ENCODE measurements at regions not wholly inside any gene's neighbourhood (a gene's known extent, or its start where the extent isn't known, plus 50 kb on each side); places are given as distances from the start of the nearest gene placed in this dataset.

DNA sequence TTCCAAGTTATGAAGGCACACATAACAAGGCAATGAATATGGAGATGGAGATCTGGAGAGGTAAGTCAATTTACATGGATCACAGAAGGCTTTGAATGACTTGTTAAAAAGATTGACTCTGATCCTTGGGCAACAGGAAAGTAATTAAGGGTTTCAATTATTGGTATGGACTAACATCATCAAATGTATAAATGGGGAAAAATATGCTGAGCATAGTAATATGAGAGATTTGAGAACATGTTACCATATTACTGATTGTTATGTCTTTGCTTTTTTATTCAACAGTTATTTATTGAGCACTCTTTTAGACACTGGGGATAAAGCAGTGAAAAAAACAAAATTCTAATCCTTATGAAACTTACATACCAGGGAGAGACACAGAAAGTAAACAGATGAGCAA is 238.5 kb upstream of the ROBO1 start:
- TF ChIP-seq, protein P1, sequence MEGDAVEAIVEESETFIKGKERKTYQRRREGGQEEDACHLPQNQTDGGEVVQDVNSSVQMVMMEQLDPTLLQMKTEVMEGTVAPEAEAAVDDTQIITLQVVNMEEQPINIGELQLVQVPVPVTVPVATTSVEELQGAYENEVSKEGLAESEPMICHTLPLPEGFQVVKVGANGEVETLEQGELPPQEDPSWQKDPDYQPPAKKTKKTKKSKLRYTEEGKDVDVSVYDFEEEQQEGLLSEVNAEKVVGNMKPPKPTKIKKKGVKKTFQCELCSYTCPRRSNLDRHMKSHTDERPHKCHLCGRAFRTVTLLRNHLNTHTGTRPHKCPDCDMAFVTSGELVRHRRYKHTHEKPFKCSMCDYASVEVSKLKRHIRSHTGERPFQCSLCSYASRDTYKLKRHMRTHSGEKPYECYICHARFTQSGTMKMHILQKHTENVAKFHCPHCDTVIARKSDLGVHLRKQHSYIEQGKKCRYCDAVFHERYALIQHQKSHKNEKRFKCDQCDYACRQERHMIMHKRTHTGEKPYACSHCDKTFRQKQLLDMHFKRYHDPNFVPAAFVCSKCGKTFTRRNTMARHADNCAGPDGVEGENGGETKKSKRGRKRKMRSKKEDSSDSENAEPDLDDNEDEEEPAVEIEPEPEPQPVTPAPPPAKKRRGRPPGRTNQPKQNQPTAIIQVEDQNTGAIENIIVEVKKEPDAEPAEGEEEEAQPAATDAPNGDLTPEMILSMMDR (IDR thresholded peaks at IDR 0.05; ENCODE audit: insufficient read depth, low read length, poor library complexity, severe bottlenecking): no peak
- no peak overlapping the region for H3K4me3 ChIP-seq (ENCODE audit: low read depth, low read length)
- no peaks in the 10 kb centered on the region for H3K27me3 ChIP-seq (ENCODE audit: control insufficient read depth, insufficient read depth, low read length)
- no peaks in the 10 kb centered on the region for H3K36me3 ChIP-seq (ENCODE audit: control insufficient read depth, insufficient read depth, low read length)
- no peak for DNase-seq (ENCODE audit: low read depth)

DNA sequence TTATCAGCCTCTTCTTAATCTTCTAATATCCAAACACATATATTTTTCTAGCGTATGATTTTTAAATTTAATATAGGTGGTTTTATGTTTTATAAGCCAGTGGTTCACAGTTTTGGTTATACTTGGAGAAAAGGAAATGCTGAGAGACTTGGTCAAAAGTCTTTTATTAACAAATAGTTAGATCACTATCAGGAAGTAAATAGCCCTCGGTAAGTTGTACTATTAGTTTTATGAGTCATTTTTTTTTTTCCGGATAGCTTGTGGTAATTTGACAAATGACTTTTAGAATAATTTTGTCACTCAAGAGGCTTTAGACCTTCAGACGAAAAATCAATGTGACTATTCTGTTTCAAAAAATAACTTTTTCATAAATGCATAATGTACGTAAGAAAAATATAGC is 232.2 kb upstream of the ROBO1 start:
- no peak for DNase-seq (ENCODE audit: low read depth)
- H3K27me3 ChIP-seq (ENCODE audit: control insufficient read depth, insufficient read depth, low read length): no peaks in the 10 kb centered on the region
- H3K36me3 ChIP-seq (ENCODE audit: control insufficient read depth, insufficient read depth, low read length): no peaks in the 10 kb centered on the region
- H3K4me3 ChIP-seq (ENCODE audit: low read depth, low read length): no peak overlapping the region
- TF ChIP-seq, protein P1 (IDR thresholded peaks at IDR 0.05; ENCODE audit: insufficient read depth, low read length, poor library complexity, severe bottlenecking): no peak

DNA sequence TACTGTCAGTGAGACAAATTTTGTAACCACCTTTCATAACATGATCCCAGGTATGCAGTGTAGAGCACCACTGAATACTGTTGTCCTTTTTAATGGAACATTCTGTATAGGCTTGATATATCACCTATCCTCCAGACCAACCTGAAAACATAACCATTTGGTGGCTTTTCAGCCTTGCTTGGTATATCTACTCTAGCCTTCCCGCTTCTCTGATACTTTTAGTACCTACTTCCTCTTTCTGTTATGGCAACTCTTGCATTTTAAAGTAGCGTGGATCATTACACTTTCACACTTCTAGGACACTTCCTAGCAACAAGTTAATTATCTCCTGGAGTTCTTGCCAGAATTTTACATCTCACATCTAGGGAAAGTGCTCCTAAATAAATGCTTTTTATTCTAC is 226.6 kb upstream of the ROBO1 start:
- no peaks in the 10 kb centered on the region for H3K36me3 ChIP-seq (ENCODE audit: control insufficient read depth, insufficient read depth, low read length)
- no peaks in the 10 kb centered on the region for H3K27me3 ChIP-seq (ENCODE audit: control insufficient read depth, insufficient read depth, low read length)
- DNase-seq (ENCODE audit: low read depth): no peak
- no peak overlapping the region for H3K4me3 ChIP-seq (ENCODE audit: low read depth, low read length)
- TF ChIP-seq, protein P1 (IDR thresholded peaks at IDR 0.05; ENCODE audit: insufficient read depth, low read length, poor library complexity, severe bottlenecking): no peak

DNA sequence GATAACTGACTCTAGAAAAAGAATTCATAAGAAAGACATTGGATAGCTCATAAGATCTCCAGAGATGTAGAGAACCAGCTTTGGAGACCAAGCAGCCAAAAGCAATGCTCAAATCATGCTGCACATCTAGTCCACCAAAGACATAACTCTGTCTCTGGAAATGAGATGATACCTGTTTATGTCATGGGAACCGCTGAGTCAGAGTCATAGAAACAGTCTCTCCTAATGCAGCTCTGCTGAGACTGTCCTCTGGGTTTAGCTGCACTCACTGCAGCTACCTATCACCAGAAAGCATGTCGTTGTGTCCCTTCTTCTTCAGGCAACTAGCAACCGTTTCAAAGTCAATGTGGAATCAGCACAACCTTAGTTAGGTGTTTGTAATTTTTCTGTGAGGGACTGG is 218.5 kb upstream of the ROBO1 start:
- no peak for DNase-seq (ENCODE audit: low read depth)
- H3K36me3 ChIP-seq (ENCODE audit: control insufficient read depth, insufficient read depth, low read length): no peaks in the 10 kb centered on the region
- no peak overlapping the region for H3K4me3 ChIP-seq (ENCODE audit: low read depth, low read length)
- TF ChIP-seq, protein P1 (IDR thresholded peaks at IDR 0.05; ENCODE audit: insufficient read depth, low read length, poor library complexity, severe bottlenecking): no peak
- no peaks in the 10 kb centered on the region for H3K27me3 ChIP-seq (ENCODE audit: control insufficient read depth, insufficient read depth, low read length)

DNA sequence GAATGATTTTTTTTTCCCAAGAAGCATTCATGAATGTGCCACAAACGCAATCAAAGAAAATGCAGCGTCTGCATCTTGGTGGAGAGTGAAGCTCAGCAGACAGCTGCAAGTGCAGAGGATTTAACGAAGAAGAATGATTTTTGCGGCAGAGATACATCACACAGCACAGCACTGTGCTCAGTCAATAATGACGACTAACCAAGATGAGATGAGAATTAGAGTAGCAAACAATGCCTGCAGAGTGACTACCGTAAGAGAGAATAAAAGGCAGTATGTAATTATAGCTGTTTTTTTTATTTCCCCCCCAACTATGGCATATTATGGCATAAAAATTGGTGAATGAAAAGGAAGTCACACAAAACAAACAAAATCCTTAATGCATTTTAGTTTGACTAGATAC is 218.0 kb upstream of the ROBO1 start:
- Histone ChIP-seq H3K4me3 (ENCODE audit: low read depth, low read length) (no peak overlapping the region), H3K27me3 (ENCODE audit: control insufficient read depth, insufficient read depth, low read length) (no peaks in the 10 kb centered on the region), H3K36me3 (ENCODE audit: control insufficient read depth, insufficient read depth, low read length) (no peaks in the 10 kb centered on the region)
- TF ChIP-seq, protein P1 (IDR thresholded peaks at IDR 0.05; ENCODE audit: insufficient read depth, low read length, poor library complexity, severe bottlenecking): no peak
- no peak for DNase-seq (ENCODE audit: low read depth)

DNA sequence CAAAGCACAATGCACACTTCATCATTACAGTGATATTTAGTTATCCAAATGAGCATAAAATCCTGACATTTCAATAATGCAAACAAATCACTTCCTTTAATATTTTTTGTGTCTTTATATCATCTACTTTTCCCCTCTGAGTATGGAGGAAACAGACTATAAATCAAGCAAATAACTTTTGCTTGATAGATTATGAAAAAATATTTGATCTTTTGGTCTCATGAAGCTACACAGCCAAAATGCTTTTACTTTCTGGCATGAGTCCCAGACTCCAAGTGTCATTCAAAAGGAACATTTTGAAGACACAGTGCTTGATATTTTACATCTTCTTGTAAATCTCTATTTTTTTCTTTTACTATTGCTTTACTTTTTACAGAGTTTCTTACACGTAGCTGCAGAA is 215.3 kb upstream of the ROBO1 start:
- Histone ChIP-seq H3K27me3 (ENCODE audit: control insufficient read depth, insufficient read depth, low read length) (no peaks in the 10 kb centered on the region), H3K36me3 (ENCODE audit: control insufficient read depth, insufficient read depth, low read length) (no peaks in the 10 kb centered on the region), H3K4me3 (ENCODE audit: low read depth, low read length) (no peak overlapping the region)
- DNase-seq (ENCODE audit: low read depth): no peak
- TF ChIP-seq, protein P1 (IDR thresholded peaks at IDR 0.05; ENCODE audit: insufficient read depth, low read length, poor library complexity, severe bottlenecking): no peak

Measured in kidney epithelial cell (primary cell).